ENCODE measurements at regions not wholly inside any gene's neighbourhood (a gene's known extent, or its start where the extent isn't known, plus 50 kb on each side); places are given as distances from the start of the nearest gene placed in this dataset.

- DNase-seq (ENCODE audit: low spot score in 2 of 2): no peak
- no peak for FAIRE-seq
Observed at GRCh38 chr3:76051145-76051544, 265.8 kb upstream of the ZNF717 start.

DNA sequence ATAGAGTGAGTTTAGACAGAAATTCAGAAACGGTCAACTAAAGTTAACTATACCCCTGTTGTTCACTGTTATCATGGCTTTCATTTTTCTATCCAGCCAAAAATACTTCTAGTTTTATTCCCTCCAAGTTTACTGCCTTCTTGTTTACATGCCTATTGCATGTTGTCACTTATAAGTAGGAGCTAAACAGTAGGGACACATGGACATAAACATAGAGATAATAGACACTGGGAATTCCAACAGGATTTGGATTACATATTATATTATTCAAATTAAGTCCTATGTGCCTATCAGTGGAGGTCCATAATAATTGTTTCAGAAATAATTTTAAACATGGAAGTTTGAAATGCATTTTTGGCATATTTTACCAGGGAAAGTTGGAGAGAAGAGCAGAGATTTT, 269.1 kb upstream of the ZNF717 start:
- DNase-seq (ENCODE audit: low spot score in 2 of 2): no peak
- FAIRE-seq: no peak

DNA sequence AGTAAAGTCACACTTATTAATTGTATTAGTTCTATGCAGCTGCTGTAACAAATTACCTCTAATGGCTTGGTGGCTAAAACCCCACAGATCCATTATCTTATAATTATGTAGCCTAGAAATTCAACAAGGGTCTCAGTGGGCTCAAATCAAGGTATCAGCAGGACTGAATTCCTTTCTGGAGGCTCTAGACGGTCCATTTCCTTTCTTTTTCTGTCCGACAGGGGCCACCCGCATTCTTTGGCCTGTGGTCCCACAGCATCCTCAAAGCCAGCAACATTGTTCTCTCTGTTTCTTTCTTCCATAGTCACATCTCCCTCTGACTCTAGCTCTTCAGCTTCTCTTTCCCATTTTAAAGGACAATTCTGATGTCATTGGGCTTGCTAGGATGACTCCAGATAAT, 276.3 kb upstream of the ZNF717 start:
- DNase-seq (ENCODE audit: low spot score in 2 of 2) (no peak), FAIRE-seq (no peak)

DNA sequence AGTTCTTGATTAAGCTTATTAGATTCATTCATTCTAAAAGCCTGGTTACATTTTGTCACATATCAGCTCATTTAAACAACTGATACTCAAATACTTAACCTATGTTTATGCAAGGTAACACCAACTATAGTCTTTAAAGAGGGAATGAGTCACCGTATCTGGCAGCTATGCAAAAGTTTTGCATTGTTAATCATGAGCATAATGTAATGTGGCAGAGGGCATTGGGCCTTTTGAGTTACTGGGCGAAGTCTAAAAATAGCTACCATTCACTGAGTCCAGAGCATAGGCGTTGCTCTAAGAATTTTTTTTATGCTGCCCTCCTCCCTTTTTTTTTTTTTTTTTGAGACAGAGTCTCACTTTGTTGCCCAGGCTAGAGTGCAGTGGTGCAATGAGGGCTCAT, 277.7 kb upstream of the ZNF717 start:
- DNase-seq (ENCODE audit: low spot score in 2 of 2) (no peak), FAIRE-seq (no peak)

DNA sequence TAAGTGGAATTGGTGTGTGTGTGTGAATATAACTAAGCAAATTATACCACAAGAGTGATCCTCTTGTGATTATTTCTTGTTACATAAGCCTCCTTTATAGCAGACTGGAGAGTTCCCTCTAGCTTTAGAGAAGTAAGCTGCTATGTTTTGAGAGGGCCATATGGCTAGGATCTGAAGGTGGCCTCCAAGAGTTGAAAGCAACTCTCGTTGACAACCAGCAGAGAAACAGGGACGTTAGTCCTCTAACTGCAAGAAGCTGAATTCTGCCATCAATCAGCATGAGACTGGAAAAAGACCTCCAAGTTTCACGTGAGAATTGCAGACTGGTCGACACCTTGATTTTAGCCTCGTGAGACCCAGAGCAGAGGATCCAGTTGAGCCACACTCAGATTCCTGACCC, 278.5 kb upstream of the ZNF717 start:
- DNase-seq (ENCODE audit: low spot score in 2 of 2) (no peak), FAIRE-seq (no peak)

DNA sequence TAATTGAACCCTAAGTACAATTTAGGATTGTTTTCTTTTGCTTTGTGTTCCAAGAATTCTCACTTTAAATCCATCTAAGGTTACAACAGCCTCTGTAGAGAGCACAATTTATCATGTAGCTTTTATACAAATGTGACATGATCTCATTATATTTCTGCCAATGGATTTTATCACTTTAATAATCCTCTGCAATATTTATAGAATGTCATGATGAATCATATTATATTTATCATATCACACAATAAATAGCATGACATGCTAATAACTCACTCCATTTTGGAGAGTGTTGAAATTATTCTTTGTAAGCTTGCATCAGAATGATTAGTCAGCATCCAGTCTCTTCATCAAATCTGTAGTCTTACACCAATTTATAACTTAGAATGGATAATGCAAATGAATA, 280.6 kb upstream of the ZNF717 start:
- FAIRE-seq: no peak
- no peak for DNase-seq (ENCODE audit: low spot score in 2 of 2)

GRCh38 chr3:76078101-76078500, 292.8 kb upstream of the ZNF717 start:
- FAIRE-seq (no peak), DNase-seq (ENCODE audit: low spot score in 2 of 2) (no peak)

- no peak for FAIRE-seq
- DNase-seq (ENCODE audit: low spot score in 2 of 2): no peak
Observed at GRCh38 chr3:76083992-76084391, 298.6 kb upstream of the ZNF717 start.

- FAIRE-seq: no peak
- DNase-seq (ENCODE audit: low spot score in 2 of 2): no peak
Observed at GRCh38 chr3:76096036-76096435, 310.7 kb upstream of the ZNF717 start.

GRCh38 chr3:76096836-76097588, 311.7 kb upstream of the ZNF717 start:
- FAIRE-seq (no peak), DNase-seq (ENCODE audit: low spot score in 2 of 2) (no peak)

DNA sequence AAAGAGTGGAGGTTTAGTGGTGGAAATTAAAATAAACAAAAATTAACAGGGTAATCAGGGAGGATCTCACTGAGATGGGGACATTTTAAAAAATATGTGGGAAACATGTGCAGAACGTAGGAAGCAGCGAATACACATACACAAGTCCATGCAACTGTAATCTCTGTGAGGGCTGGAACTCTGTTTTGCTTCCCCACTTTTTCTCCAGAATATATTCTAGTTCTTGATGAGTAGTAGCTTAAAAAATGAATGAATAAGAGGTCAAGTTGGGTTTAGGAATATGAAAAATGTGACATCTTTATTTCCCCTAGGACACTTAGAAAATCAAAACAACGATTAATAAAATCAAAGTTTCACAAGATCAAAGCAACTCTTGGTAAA, 312.2 kb upstream of the ZNF717 start:
- FAIRE-seq (no peak), DNase-seq (ENCODE audit: low spot score in 2 of 2) (no peak)

DNA sequence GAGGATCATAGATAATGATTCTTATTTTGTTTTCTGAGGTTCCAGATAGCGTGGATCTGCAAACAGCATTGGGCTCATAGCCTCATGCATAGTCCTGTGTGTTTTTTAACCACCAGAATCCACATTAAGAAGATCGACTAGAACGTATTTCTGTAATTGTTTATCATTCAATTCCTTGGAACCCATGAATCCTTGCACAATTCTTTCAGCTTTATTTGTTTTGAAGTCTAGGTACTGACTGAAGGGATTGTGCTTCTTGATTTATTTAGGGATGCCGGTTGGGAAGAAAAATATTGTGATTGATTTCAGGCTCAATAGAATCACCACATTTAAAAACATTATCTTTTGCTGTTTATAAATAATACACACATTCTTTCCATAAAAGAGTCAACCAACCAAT, 314.6 kb upstream of the ZNF717 start:
- FAIRE-seq: no peak

GRCh38 chr3:76107935-76108570, 322.7 kb upstream of the ZNF717 start:
- peak in 1 of 2 donors; percentile 18 for DNase-seq (ENCODE audit: low spot score in 2 of 2)
- no peak for FAIRE-seq

More for the DNA sequence above, 314.6 kb upstream of the ZNF717 start:
- no peak for DNase-seq (ENCODE audit: low spot score in 2 of 2)

DNA sequence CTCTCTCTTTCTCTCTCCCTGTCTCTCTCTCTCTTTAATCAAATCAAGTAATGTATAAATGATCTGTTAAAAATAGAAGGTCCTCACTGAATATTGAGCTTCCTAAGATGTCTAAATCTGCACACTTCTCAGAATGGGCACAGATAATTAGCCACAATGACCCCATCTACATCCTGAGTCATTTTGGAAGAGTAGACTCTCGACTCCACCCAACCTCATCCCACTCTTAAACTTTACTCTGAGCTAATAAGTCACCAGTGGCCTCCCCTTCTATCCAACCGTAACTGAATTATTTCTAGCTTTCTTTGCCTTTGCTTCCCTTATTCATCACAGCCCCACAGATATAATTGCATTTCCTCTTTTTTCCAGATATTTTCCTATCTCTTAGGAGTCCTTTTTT, 326.5 kb upstream of the ZNF717 start:
- no peak for FAIRE-seq
- DNase-seq (ENCODE audit: low spot score in 2 of 2): no peak

DNA sequence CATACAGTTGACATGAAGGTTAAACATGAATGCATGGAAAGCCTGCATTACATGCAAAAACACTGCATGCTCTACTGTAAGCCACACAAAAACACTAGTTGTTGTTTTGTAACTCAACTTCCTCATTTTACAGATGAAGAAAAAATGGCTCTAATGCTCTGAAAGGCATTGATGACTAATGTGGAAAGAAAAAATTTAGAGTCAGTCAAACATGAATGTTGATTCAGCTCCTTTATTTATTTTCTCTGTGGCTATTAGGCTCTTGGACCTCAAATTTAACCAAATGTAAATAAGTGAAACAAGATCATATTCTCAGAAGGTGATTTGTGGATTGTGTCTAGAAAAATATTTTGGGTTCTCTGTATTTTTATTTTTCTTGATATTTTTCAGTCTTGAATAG, 336.7 kb upstream of the ZNF717 start:
- no peak for FAIRE-seq

DNA sequence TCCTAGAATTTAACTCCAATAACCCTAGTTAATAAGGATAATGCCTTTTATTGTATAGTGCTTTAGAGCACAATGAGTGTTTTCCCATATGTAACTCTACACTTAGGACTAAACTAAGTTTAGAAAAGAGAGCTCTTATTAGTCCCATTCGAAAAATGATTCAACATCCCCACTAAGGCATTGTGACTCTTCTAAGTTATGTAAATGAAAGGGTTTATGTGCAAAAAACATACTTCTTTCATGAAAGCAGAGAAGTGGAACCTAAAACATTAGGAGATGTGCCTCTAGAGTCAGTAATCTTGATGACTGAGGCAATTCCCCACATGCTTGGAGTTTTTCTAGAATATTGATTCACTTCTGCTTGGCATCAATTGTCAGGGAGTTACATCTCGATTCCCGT, 344.1 kb upstream of the ZNF717 start:
- FAIRE-seq (no peak), DNase-seq (ENCODE audit: low spot score in 2 of 2) (no peak)

More for the DNA sequence above, 336.7 kb upstream of the ZNF717 start:
- no peak for DNase-seq (ENCODE audit: low spot score in 2 of 2)

DNA sequence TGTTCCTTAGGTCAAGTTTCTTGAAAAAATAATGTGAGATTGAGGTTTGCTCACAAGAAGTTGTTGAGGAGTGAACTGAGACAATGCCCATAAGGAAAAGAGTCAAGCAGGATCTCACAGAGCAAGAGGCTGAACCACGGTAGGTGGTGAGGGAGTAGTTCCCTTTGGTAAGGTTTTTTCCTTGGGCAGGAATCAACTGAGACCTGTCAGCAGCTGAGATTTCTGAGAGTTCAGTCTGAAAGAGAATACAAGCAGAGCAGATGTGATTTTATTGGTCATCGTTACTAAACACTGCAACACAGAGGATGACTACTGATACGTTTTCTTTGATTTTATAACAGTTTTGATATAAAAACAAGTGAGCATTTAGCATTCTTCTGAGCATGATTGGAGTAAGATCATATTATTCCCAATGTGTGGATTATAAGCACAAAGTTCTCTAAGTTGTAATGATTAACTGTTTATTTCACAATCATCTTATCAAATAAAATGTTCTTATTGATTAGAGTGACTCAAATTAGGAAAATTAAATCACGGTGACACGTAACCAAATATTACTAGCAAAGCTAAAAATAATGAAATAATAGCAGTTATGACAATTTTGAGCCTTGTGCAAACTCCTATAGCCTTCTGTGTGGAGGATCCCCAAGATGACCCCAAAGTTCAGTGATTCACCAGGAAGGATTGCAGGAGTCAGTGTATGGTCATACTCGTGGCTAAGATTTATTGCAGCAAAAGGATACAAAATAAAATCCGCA, 346.2 kb upstream of the ZNF717 start:
- FAIRE-seq: no peak
- no peak for DNase-seq (ENCODE audit: low spot score in 2 of 2)

GRCh38 chr3:76132154-76132470, 346.8 kb upstream of the ZNF717 start:
- DNase-seq (ENCODE audit: low spot score in 2 of 2) (no peak), FAIRE-seq (no peak)

GRCh38 chr3:76134166-76134565, 348.8 kb upstream of the ZNF717 start:
- DNase-seq (ENCODE audit: low spot score in 2 of 2) (no peak), FAIRE-seq (no peak)

GRCh38 chr3:76138921-76139320, 353.6 kb upstream of the ZNF717 start:
- FAIRE-seq: no peak
- DNase-seq (ENCODE audit: low spot score in 2 of 2): no peak

GRCh38 chr3:76147846-76148245, 362.5 kb upstream of the ZNF717 start:
- FAIRE-seq (no peak), DNase-seq (ENCODE audit: low spot score in 2 of 2) (no peak)

GRCh38 chr3:76152028-76152427, 366.7 kb upstream of the ZNF717 start:
- DNase-seq (ENCODE audit: low spot score in 2 of 2) (no peak), FAIRE-seq (no peak)

All from frontal cortex (tissue), 3 donors.